HG03442 (cell line): ENCODE measurements at regions not wholly inside any gene's neighbourhood (a gene's known extent, or its start where the extent isn't known, plus 50 kb on each side); places are given as distances from the start of the nearest gene placed in this dataset.
"Not testable (repeated sequence)": the region's sequence is repeated elsewhere in the genome, so short reads cannot be mapped to it uniquely, and the experiment has no call there.

ENCODE experiments used
- ATAC-seq: cut with Tn5 transposase; IDR thresholded peaks from one replicate; pipeline ENCODE4 v1.9.1; 2021; ENCODE audit warnings: mild to moderate bottlenecking, moderate library complexity; ENCODE audit not compliant: unreplicated experiment

GRCh38 chrX:43188296-43188695 lies 410.3 kb upstream of the PPP1R2C start:
- no peak for ATAC-seq

- ATAC-seq, result no peak
Observed at GRCh38 chrX:43211570-43211969, 433.6 kb upstream of the PPP1R2C start.

- ATAC-seq, result no peak
Observed at GRCh38 chrX:43218198-43218597, 437.9 kb upstream of the MAOA start.

- ATAC-seq, result no peak
Observed at GRCh38 chrX:43224496-43224895, 431.6 kb upstream of the MAOA start.

GRCh38 chrX:43225626-43226328 lies 430.3 kb upstream of the MAOA start:
- no peak for ATAC-seq

GRCh38 chrX:43238461-43238945 lies 417.6 kb upstream of the MAOA start:
- ATAC-seq, result no peak

- ATAC-seq, result no peak
Observed at GRCh38 chrX:43239356-43239755, 416.7 kb upstream of the MAOA start.

- ATAC-seq, result no peak
Observed at GRCh38 chrX:43255596-43255995, 400.5 kb upstream of the MAOA start.

- ATAC-seq, result no peak
Observed at GRCh38 chrX:43266487-43266886, 389.6 kb upstream of the MAOA start.

GRCh38 chrX:43267652-43268051 lies 388.4 kb upstream of the MAOA start:
- ATAC-seq, result no peak

- no peak for ATAC-seq
Observed at GRCh38 chrX:43269201-43269600, 386.9 kb upstream of the MAOA start.

- ATAC-seq, result no peak
Observed at GRCh38 chrX:43277879-43278278, 378.2 kb upstream of the MAOA start.

GRCh38 chrX:43278440-43278839 lies 377.7 kb upstream of the MAOA start:
- ATAC-seq, result no peak

- no peak for ATAC-seq
Observed at GRCh38 chrX:43279341-43279808, 376.7 kb upstream of the MAOA start.

- no peak for ATAC-seq
Observed at GRCh38 chrX:43283187-43283586, 372.9 kb upstream of the MAOA start.

GRCh38 chrX:43311625-43312024 lies 344.5 kb upstream of the MAOA start:
- not testable (repeated sequence) for ATAC-seq

GRCh38 chrX:43313035-43313434 lies 343.1 kb upstream of the MAOA start:
- no peak for ATAC-seq

GRCh38 chrX:43314525-43314924 lies 341.6 kb upstream of the MAOA start:
- no peak for ATAC-seq

GRCh38 chrX:43315622-43316021 lies 340.5 kb upstream of the MAOA start:
- no peak for ATAC-seq

- ATAC-seq, result no peak
Observed at GRCh38 chrX:43316146-43316545, 340.0 kb upstream of the MAOA start.

GRCh38 chrX:43317378-43317777 lies 338.7 kb upstream of the MAOA start:
- no peak for ATAC-seq

- ATAC-seq, result no peak
Observed at GRCh38 chrX:43328358-43328946, 327.6 kb upstream of the MAOA start.

GRCh38 chrX:43333543-43333942 lies 322.6 kb upstream of the MAOA start:
- ATAC-seq, result no peak
